ENCODE measurements at regions not wholly inside any gene's neighbourhood (a gene's known extent, or its start where the extent isn't known, plus 50 kb on each side); places are given as distances from the start of the nearest gene placed in this dataset.
"Not testable (repeated sequence)": the region's sequence is repeated elsewhere in the genome, so short reads cannot be mapped to it uniquely, and the experiment has no call there.

DNA sequence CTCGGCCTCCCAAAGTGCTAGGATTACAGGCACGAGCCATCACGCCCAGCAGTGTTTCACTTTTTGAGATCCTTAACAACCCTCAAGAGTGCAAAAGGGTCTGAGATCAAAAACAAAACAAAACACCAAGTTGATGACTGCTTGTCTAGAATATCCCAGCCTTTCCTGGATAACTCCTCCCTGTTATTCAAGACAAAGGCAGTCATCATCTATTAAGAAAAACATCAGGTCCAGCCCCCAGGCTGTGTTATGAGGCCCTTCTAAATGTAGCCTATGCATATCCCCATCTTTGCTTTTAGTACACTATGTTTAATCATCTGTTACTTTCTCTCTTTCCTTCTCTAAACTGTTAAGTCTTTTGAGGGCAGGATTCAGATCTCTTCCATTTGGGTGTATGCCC lies 150.1 kb upstream of the FHIT start:
- 67% methylated on average over 2 of the region's 3 CpGs; no CpG with 5 or more reads in 1 of the 2 donors for WGBS, 2 donors (ENCODE audit: low coverage in 1 of 2)
- no peaks in the 10 kb centered on the region for H3K27me3 ChIP-seq
- H3K4me3 ChIP-seq: no peak overlapping the region
- ATAC-seq: no peak
- no peaks in the 10 kb centered on the region for H3K36me3 ChIP-seq
- no peak overlapping the region for H3K27ac ChIP-seq
- no peak for TF ChIP-seq POLR2A (IDR thresholded peaks at IDR 0.05)
- no peak for TF ChIP-seq EP300 (IDR thresholded peaks at IDR 0.05)
- no peak for TF ChIP-seq POLR2AphosphoS5 (IDR thresholded peaks at IDR 0.05)
- TF ChIP-seq, protein P1, sequence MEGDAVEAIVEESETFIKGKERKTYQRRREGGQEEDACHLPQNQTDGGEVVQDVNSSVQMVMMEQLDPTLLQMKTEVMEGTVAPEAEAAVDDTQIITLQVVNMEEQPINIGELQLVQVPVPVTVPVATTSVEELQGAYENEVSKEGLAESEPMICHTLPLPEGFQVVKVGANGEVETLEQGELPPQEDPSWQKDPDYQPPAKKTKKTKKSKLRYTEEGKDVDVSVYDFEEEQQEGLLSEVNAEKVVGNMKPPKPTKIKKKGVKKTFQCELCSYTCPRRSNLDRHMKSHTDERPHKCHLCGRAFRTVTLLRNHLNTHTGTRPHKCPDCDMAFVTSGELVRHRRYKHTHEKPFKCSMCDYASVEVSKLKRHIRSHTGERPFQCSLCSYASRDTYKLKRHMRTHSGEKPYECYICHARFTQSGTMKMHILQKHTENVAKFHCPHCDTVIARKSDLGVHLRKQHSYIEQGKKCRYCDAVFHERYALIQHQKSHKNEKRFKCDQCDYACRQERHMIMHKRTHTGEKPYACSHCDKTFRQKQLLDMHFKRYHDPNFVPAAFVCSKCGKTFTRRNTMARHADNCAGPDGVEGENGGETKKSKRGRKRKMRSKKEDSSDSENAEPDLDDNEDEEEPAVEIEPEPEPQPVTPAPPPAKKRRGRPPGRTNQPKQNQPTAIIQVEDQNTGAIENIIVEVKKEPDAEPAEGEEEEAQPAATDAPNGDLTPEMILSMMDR (IDR thresholded peaks at IDR 0.05): no peak
- H3K9me3 ChIP-seq: no peaks in the 10 kb centered on the region
- H3K4me1 ChIP-seq: no peaks in the 10 kb centered on the region

DNA sequence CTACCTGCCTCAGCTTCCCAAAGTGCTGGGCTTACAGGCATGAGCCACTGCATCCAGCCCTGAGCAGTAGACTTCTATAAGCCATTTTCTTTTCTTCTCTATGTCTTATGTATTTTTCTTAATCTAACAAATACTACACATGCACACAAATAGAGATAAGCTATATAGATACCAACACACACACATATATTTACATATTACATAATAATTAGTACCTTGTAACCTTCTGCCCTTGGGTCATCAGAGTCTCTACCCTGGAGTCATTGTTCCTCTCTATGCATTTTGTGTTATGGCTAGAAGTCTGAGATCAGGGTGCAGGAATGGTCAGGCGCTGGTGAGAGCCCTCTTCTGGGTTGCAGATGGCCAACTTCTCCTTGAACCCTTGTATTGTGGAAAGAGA lies 154.0 kb upstream of the PTPRG start:
- H3K9me3 ChIP-seq: no peaks in the 10 kb centered on the region
- H3K27ac ChIP-seq: no peak overlapping the region
- no peaks in the 10 kb centered on the region for H3K27me3 ChIP-seq
- H3K4me1 ChIP-seq: no peaks in the 10 kb centered on the region
- no peaks in the 10 kb centered on the region for H3K36me3 ChIP-seq
- ATAC-seq: no peak
- WGBS, 2 donors (ENCODE audit: low coverage in 1 of 2): 100% methylated on average over 1 of the region's 1 CpG
- TF ChIP-seq POLR2A (IDR thresholded peaks at IDR 0.05) (no peak), POLR2AphosphoS5 (IDR thresholded peaks at IDR 0.05) (no peak), EP300 (IDR thresholded peaks at IDR 0.05) (no peak)
- TF ChIP-seq, protein P1 (IDR thresholded peaks at IDR 0.05): no peak
- no peak overlapping the region for H3K4me3 ChIP-seq

GRCh38 chr3:61409638-61410037 lies 151.7 kb upstream of the PTPRG start:
- no peak overlapping the region for H3K4me3 ChIP-seq
- no peaks in the 10 kb centered on the region for H3K4me1 ChIP-seq
- WGBS, 2 donors (ENCODE audit: low coverage in 1 of 2): 61 to 66% methylated on average over 3 of the region's 3 CpGs
- no peaks in the 10 kb centered on the region for H3K9me3 ChIP-seq
- H3K27me3 ChIP-seq: no peaks in the 10 kb centered on the region
- TF ChIP-seq POLR2A (IDR thresholded peaks at IDR 0.05) (no peak), EP300 (IDR thresholded peaks at IDR 0.05) (no peak)
- no peak for ATAC-seq
- H3K27ac ChIP-seq: no peak overlapping the region
- no peaks in the 10 kb centered on the region for H3K36me3 ChIP-seq

GRCh38 chr3:61410358-61410757 lies 151.0 kb upstream of the PTPRG start:
- not testable (repeated sequence) for H3K9me3 ChIP-seq, H3K27ac ChIP-seq, H3K36me3 ChIP-seq, H3K4me3 ChIP-seq, H3K4me1 ChIP-seq, H3K27me3 ChIP-seq, ATAC-seq
- 71 to 89% methylated on average over 4 of the region's 4 CpGs for WGBS, 2 donors (ENCODE audit: low coverage in 1 of 2)

GRCh38 chr3:61411009-61411662 lies 150.2 kb upstream of the PTPRG start:
- ATAC-seq: no peak
- no peaks in the 10 kb centered on the region for H3K27me3 ChIP-seq
- WGBS, 2 donors (ENCODE audit: low coverage in 1 of 2): 93% methylated on average over 3 of the region's 3 CpGs; no CpG with 5 or more reads in 1 of the 2 donors

GRCh38 chr3:61414456-61414855 lies 146.9 kb upstream of the PTPRG start:
- no peak for ATAC-seq
- Histone ChIP-seq H3K9me3 (no peaks in the 10 kb centered on the region), H3K27ac (no peak overlapping the region), H3K27me3 (no peaks in the 10 kb centered on the region), H3K36me3 (no peaks in the 10 kb centered on the region), H3K4me3 (no peak overlapping the region), H3K4me1 (no peaks in the 10 kb centered on the region)
- no peak for TF ChIP-seq POLR2AphosphoS5 (IDR thresholded peaks at IDR 0.05)
- no peak for TF ChIP-seq POLR2A (IDR thresholded peaks at IDR 0.05)
- no peak for TF ChIP-seq EP300 (IDR thresholded peaks at IDR 0.05)
- TF ChIP-seq, protein P1 (IDR thresholded peaks at IDR 0.05): no peak
- 77 to 83% methylated on average over 1 to 4 of the region's 4 CpGs for WGBS, 2 donors (ENCODE audit: low coverage in 1 of 2)

More at GRCh38 chr3:61411009-61411662, 150.2 kb upstream of the PTPRG start:
- Histone ChIP-seq H3K9me3 (no peaks in the 10 kb centered on the region), H3K4me1 (no peaks in the 10 kb centered on the region), H3K27ac (no peak overlapping the region), H3K36me3 (no peaks in the 10 kb centered on the region), H3K4me3 (no peak overlapping the region)
- TF ChIP-seq POLR2A (IDR thresholded peaks at IDR 0.05): no peak
- TF ChIP-seq POLR2AphosphoS5 (IDR thresholded peaks at IDR 0.05): no peak
- TF ChIP-seq, protein P1 (IDR thresholded peaks at IDR 0.05): no peak
- no peak for TF ChIP-seq EP300 (IDR thresholded peaks at IDR 0.05)

All from gastroesophageal sphincter (tissue), 4 donors.